Astrocyte (in vitro differentiated cells and primary cell): ENCODE measurements at regions not wholly inside any gene's neighbourhood (a gene's known extent, or its start where the extent isn't known, plus 50 kb on each side); places are given as distances from the start of the nearest gene placed in this dataset.

Experiments
- DNase-seq: peaks from one replicate; pipeline ENCODE4 v3.0.0-alpha.2; 2010; ENCODE audit warnings: low read depth
- FAIRE-seq: peaks from 2 replicates; lab custom pipeline; 2011; peaks lifted over from hg19 to GRCh38; lab: Jason Lieb, UNC
- H2AFZ ChIP-seq: 2 replicates; pipeline ENCODE4 v1.6.0; 2012; ENCODE audit warnings: low read depth, low read length, inconsistent platforms
- H3K27ac ChIP-seq: 2 replicates; pipeline ENCODE4 v1.5.1; 2011; ENCODE audit warnings: low read depth, low read length, inconsistent platforms
- H3K27me3 ChIP-seq: 2 replicates; pipeline ENCODE4 v1.6.0; 2011; ENCODE audit warnings: low read length, inconsistent platforms; ENCODE audit not compliant: insufficient read depth
- H3K36me3 ChIP-seq: 2 replicates; pipeline ENCODE4 v1.5.1; 2011; ENCODE audit warnings: low read length, inconsistent platforms; ENCODE audit not compliant: insufficient read depth
- H3K4me1 ChIP-seq: 2 replicates; pipeline ENCODE4 v1.5.1; 2011; ENCODE audit warnings: low read length, inconsistent platforms; ENCODE audit not compliant: insufficient read depth
- H3K4me2 ChIP-seq: 2 replicates; pipeline ENCODE4 v1.6.0; 2012; ENCODE audit warnings: low read length, inconsistent platforms
- H3K4me3 ChIP-seq: 2 replicates; pipeline ENCODE4 v1.5.1; 2011; ENCODE audit warnings: low read depth, mild to moderate bottlenecking, low read length, inconsistent platforms; ENCODE audit not compliant: insufficient read depth
- H3K79me2 ChIP-seq: 2 replicates; pipeline ENCODE4 v1.6.0; 2012; ENCODE audit warnings: mild to moderate bottlenecking, low read length, inconsistent platforms; ENCODE audit not compliant: insufficient read depth
- H3K9ac ChIP-seq: 2 replicates; pipeline ENCODE4 v1.6.0; 2012; ENCODE audit warnings: mild to moderate bottlenecking, low read length, inconsistent platforms
- H3K9me3 ChIP-seq: 2 replicates; pipeline ENCODE4 v1.5.1; 2012; ENCODE audit warnings: low read depth, mild to moderate bottlenecking, low read length, inconsistent platforms; ENCODE audit not compliant: insufficient read depth
- H4K20me1 ChIP-seq: 2 replicates; pipeline ENCODE4 v1.6.0; 2012; ENCODE audit warnings: low read length, inconsistent platforms; ENCODE audit not compliant: insufficient read depth
- H3K27ac Mint-ChIP-seq: one replicate; pipeline ENCODE4 v1.8.0; 2021; ENCODE audit warnings: mild to moderate bottlenecking, mixed read lengths; ENCODE audit not compliant: unreplicated experiment
- H3K27me3 Mint-ChIP-seq: one replicate; pipeline ENCODE4 v1.8.0; 2021; ENCODE audit warnings: low read depth, mixed read lengths; ENCODE audit not compliant: unreplicated experiment
- H3K36me3 Mint-ChIP-seq: one replicate; pipeline ENCODE4 v1.8.0; 2021; ENCODE audit warnings: low read depth, mixed read lengths; ENCODE audit not compliant: unreplicated experiment
- H3K4me1 Mint-ChIP-seq: one replicate; pipeline ENCODE4 v1.8.0; 2021; ENCODE audit warnings: low read depth, mixed read lengths; ENCODE audit not compliant: unreplicated experiment
- H3K4me3 Mint-ChIP-seq: one replicate; pipeline ENCODE4 v1.8.0; 2021; ENCODE audit warnings: mild to moderate bottlenecking, moderate library complexity, mixed read lengths; ENCODE audit not compliant: unreplicated experiment
- H3K9me3 Mint-ChIP-seq: one replicate; pipeline ENCODE4 v1.8.0; 2021; ENCODE audit warnings: mild to moderate bottlenecking, mixed read lengths; ENCODE audit not compliant: unreplicated experiment
- EZH2 ChIP-seq: IDR thresholded peaks from 2 replicates; pipeline ENCODE4 v1.6.1; 2012; ENCODE audit warnings: mild to moderate bottlenecking, low read length, inconsistent platforms; ENCODE audit not compliant: insufficient read depth
- TF ChIP-seq, protein P1 (sequence below): IDR thresholded peaks from 2 replicates; pipeline ENCODE4 v1.5.1; 2011; ENCODE audit warnings: low read depth, mild to moderate bottlenecking, inconsistent platforms, low read length, moderate library complexity; ENCODE audit not compliant: insufficient read depth

GRCh38 chr7:54141576-54141975 lies 400.6 kb upstream of the VSTM2A start:
- no peaks in the 10 kb centered on the region for H3K27me3 ChIP-seq
- Mint-ChIP-seq H3K4me1 (no peaks in the 10 kb centered on the region), H3K36me3 (no peaks in the 10 kb centered on the region), H3K27me3 (no peaks in the 10 kb centered on the region), H3K4me3 (no peak overlapping the region), H3K27ac (no peak overlapping the region), H3K9me3 (no peaks in the 10 kb centered on the region)
- H3K27ac ChIP-seq: no peak overlapping the region
- FAIRE-seq (no peak), DNase-seq (no peak)
- no peak overlapping the region for H3K9ac ChIP-seq
- H3K9me3 ChIP-seq: peaks cover 3% of the 10 kb centered on the region
- no peak overlapping the region for H3K4me3 ChIP-seq
- no peaks in the 10 kb centered on the region for H3K79me2 ChIP-seq
- no peaks in the 10 kb centered on the region for H3K36me3 ChIP-seq
- no peaks in the 10 kb centered on the region for H4K20me1 ChIP-seq
- no peak overlapping the region for H2AFZ ChIP-seq
- no peaks in the 10 kb centered on the region for H3K4me1 ChIP-seq
- no peak for TF ChIP-seq EZH2
- TF ChIP-seq, protein P1, sequence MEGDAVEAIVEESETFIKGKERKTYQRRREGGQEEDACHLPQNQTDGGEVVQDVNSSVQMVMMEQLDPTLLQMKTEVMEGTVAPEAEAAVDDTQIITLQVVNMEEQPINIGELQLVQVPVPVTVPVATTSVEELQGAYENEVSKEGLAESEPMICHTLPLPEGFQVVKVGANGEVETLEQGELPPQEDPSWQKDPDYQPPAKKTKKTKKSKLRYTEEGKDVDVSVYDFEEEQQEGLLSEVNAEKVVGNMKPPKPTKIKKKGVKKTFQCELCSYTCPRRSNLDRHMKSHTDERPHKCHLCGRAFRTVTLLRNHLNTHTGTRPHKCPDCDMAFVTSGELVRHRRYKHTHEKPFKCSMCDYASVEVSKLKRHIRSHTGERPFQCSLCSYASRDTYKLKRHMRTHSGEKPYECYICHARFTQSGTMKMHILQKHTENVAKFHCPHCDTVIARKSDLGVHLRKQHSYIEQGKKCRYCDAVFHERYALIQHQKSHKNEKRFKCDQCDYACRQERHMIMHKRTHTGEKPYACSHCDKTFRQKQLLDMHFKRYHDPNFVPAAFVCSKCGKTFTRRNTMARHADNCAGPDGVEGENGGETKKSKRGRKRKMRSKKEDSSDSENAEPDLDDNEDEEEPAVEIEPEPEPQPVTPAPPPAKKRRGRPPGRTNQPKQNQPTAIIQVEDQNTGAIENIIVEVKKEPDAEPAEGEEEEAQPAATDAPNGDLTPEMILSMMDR: no peak
- H3K4me2 ChIP-seq: no peak overlapping the region

- peaks cover 12% of the 10 kb centered on the region for H3K9me3 ChIP-seq
- H3K36me3 Mint-ChIP-seq: no peaks in the 10 kb centered on the region
- H3K27me3 ChIP-seq: no peaks in the 10 kb centered on the region
- H3K27ac ChIP-seq: no peak overlapping the region
- H3K4me1 Mint-ChIP-seq: no peaks in the 10 kb centered on the region
- no peak overlapping the region for H3K4me3 ChIP-seq
- no peak overlapping the region for H3K9ac ChIP-seq
- TF ChIP-seq EZH2: no peak
- TF ChIP-seq, protein P1: no peak
- no peaks in the 10 kb centered on the region for H3K9me3 Mint-ChIP-seq
- H2AFZ ChIP-seq: no peak overlapping the region
- H3K36me3 ChIP-seq: no peaks in the 10 kb centered on the region
- H3K79me2 ChIP-seq: no peaks in the 10 kb centered on the region
- DNase-seq (no peak), FAIRE-seq (no peak)
- no peaks in the 10 kb centered on the region for H4K20me1 ChIP-seq
- H3K27ac Mint-ChIP-seq: no peak overlapping the region
- no peak overlapping the region for H3K4me3 Mint-ChIP-seq
- H3K27me3 Mint-ChIP-seq: no peaks in the 10 kb centered on the region
- no peaks in the 10 kb centered on the region for H3K4me1 ChIP-seq
- no peak overlapping the region for H3K4me2 ChIP-seq
These were observed 396.5 kb upstream of the VSTM2A start for GRCh38 chr7:54145716-54146115.

DNA sequence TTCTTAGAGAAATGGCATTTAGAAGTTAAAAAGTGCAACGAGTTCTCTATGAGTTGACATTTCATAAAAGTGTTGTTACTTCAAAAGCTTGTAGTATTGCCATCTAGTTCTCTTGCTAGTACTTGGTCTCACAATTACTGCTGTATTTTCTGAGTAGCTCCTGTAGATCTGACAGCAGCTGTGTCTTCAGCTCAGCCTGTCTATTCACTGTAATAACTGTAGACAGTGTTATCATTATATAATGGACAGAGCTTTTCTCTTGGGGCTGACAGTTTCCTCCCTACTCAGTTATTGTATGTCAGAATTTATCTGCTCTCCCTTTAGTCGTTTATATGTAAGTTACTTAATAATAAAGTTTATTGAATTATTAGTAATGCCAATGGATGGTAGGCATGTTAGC lies 388.7 kb upstream of the VSTM2A start:
- no peak overlapping the region for H3K27ac ChIP-seq
- H3K4me1 Mint-ChIP-seq: no peaks in the 10 kb centered on the region
- TF ChIP-seq, protein P1: no peak
- no peak for TF ChIP-seq EZH2

More for the DNA sequence above, 388.7 kb upstream of the VSTM2A start:
- no peaks in the 10 kb centered on the region for H3K4me1 ChIP-seq
- H3K27ac Mint-ChIP-seq: no peak overlapping the region
- H3K36me3 ChIP-seq: no peaks in the 10 kb centered on the region
- no peak overlapping the region for H3K4me3 Mint-ChIP-seq
- H3K27me3 Mint-ChIP-seq: no peaks in the 10 kb centered on the region
- H3K4me2 ChIP-seq: no peak overlapping the region
- H3K9me3 Mint-ChIP-seq: no peaks in the 10 kb centered on the region
- no peaks in the 10 kb centered on the region for H3K79me2 ChIP-seq
- H3K36me3 Mint-ChIP-seq: no peaks in the 10 kb centered on the region
- no peaks in the 10 kb centered on the region for H3K27me3 ChIP-seq
- H3K9me3 ChIP-seq: peaks cover 10% of the 10 kb centered on the region
- no peak overlapping the region for H3K4me3 ChIP-seq
- FAIRE-seq (no peak), DNase-seq (no peak)
- no peak overlapping the region for H2AFZ ChIP-seq
- H4K20me1 ChIP-seq: no peaks in the 10 kb centered on the region
- H3K9ac ChIP-seq: no peak overlapping the region
